ENCODE measurements at regions not wholly inside any gene's neighbourhood (a gene's known extent, or its start where the extent isn't known, plus 50 kb on each side); places are given as distances from the start of the nearest gene placed in this dataset.

- no peak for DNase-seq
These were observed 468.8 kb upstream of the MGMT start for GRCh38 chr10:128998101-128998805.

- DNase-seq, result no peak
These were observed 462.6 kb upstream of the MGMT start for GRCh38 chr10:129004398-129004797.

GRCh38 chr10:129005080-129005479 lies 462.0 kb upstream of the MGMT start:
- DNase-seq, result no peak

- no peak for DNase-seq
These were observed 461.2 kb upstream of the MGMT start for GRCh38 chr10:129005804-129006203.

GRCh38 chr10:129018511-129018910 lies 448.5 kb upstream of the MGMT start:
- no peak for DNase-seq

GRCh38 chr10:129020651-129021330 lies 446.2 kb upstream of the MGMT start:
- no peak for DNase-seq

GRCh38 chr10:129021594-129022304 lies 445.3 kb upstream of the MGMT start:
- DNase-seq, result no peak

GRCh38 chr10:129023082-129023481 lies 444.0 kb upstream of the MGMT start:
- DNase-seq, result no peak

- DNase-seq, result no peak
These were observed 443.0 kb upstream of the MGMT start for GRCh38 chr10:129024046-129024445.

GRCh38 chr10:129025787-129026186 lies 441.3 kb upstream of the MGMT start:
- DNase-seq, result no peak

GRCh38 chr10:129027906-129028305 lies 439.1 kb upstream of the MGMT start:
- DNase-seq, result no peak

GRCh38 chr10:129028451-129028850 lies 438.6 kb upstream of the MGMT start:
- DNase-seq, result no peak

- DNase-seq, result no peak
These were observed 438.0 kb upstream of the MGMT start for GRCh38 chr10:129029051-129029450.

- no peak for DNase-seq
These were observed 437.0 kb upstream of the MGMT start for GRCh38 chr10:129029851-129030602.

- no peak for DNase-seq
These were observed 436.5 kb upstream of the MGMT start for GRCh38 chr10:129030603-129030895.

- DNase-seq, result peak; percentile 48
These were observed 435.8 kb upstream of the MGMT start for GRCh38 chr10:129030996-129031843.

- no peak for DNase-seq
These were observed 435.2 kb upstream of the MGMT start for GRCh38 chr10:129031844-129032150.

GRCh38 chr10:129032372-129033313 lies 434.4 kb upstream of the MGMT start:
- DNase-seq, result no peak

GRCh38 chr10:129033340-129033739 lies 433.7 kb upstream of the MGMT start:
- DNase-seq, result no peak

GRCh38 chr10:129033790-129034272 lies 433.2 kb upstream of the MGMT start:
- DNase-seq, result no peak
